WERI-Rb-1 (cell line): ENCODE measurements at regions not wholly inside any gene's neighbourhood (a gene's known extent, or its start where the extent isn't known, plus 50 kb on each side); places are given as distances from the start of the nearest gene placed in this dataset.
"Not testable (repeated sequence)": the region's sequence is repeated elsewhere in the genome, so short reads cannot be mapped to it uniquely, and the experiment has no call there.

Experiments used
- DNase-seq: peaks from one replicate; pipeline ENCODE4 v3.0.0-alpha.2; 2020
- H3K27ac ChIP-seq: fragments of 250-450 bp; sonication (Bioruptor Pico); 2 replicates; pipeline ENCODE4 v1.5.1; 2020; ENCODE audit warnings: mild to moderate bottlenecking, moderate library complexity
- H3K27me3 ChIP-seq: fragments of 250-450 bp; sonication (Bioruptor Pico); 2 replicates; pipeline ENCODE4 v1.5.1; 2021; ENCODE audit warnings: mild to moderate bottlenecking, low read depth, moderate library complexity; ENCODE audit not compliant: insufficient read depth, severe bottlenecking
- H3K36me3 ChIP-seq: fragments of 250-450 bp; sonication (Bioruptor Pico); 2 replicates; pipeline ENCODE4 v1.5.1; 2020; ENCODE audit warnings: mild to moderate bottlenecking, moderate library complexity
- H3K4me3 ChIP-seq: 2 replicates; pipeline ENCODE4 v1.5.1; 2011; ENCODE audit warnings: low read depth, mild to moderate bottlenecking, control low read depth, low read length
- H3K9me3 ChIP-seq: fragments of 250-450 bp; sonication (Bioruptor Pico); 2 replicates; pipeline ENCODE4 v1.5.1; 2021; ENCODE audit warnings: mild to moderate bottlenecking, moderate library complexity; ENCODE audit not compliant: severe bottlenecking
- TF ChIP-seq, protein P1 (sequence below): IDR thresholded peaks from 2 replicates; pipeline ENCODE4 v1.5.1; 2011; ENCODE audit warnings: low read depth, mild to moderate bottlenecking, control low read depth, inconsistent platforms, low read length

DNA sequence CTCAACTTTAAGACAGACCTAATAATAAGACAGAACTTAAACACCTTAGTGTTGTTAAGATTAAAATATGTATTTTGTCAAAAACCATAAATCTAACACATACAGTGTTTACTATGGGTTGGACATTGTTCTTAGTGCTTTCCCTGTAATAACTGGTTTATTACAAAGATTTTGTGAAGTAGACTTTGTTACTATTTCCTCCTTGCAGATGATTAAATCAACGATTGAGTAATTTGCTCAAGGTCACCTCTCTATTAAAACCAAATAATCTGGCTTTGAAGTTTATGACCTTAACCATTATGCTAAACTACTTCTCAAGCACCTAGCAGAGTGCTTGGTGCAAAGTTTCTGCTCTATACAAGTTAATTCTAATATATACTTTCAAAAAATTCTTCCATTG is 102.7 kb upstream of the FAM3C start:
- H3K4me3 ChIP-seq = no peak overlapping the region

DNA sequence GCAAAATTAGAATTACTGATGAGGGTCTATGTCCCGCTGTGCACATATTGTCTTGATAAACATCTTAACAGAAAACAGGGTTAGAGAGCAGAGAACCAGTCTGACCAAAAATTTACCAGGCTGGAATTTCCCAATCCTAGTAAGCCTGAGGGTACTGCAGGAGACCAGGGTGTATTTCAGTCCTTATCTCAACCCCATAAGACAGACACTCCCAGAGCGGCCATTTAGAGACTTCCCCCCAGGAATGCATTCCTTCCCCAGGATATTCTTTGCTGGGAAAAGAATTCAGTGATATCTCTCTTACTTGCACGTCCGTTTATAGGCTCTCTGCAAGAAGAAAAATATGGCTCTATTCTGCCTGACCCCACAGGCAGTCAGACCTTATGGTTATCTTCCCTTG is 101.4 kb upstream of the FAM3C start:
- not testable (repeated sequence) for H3K9me3 ChIP-seq, DNase-seq, H3K36me3 ChIP-seq, H3K27ac ChIP-seq, H3K4me3 ChIP-seq, H3K27me3 ChIP-seq

More for the DNA sequence above, 102.7 kb upstream of the FAM3C start:
- DNase-seq = no peak
- TF ChIP-seq, protein P1, sequence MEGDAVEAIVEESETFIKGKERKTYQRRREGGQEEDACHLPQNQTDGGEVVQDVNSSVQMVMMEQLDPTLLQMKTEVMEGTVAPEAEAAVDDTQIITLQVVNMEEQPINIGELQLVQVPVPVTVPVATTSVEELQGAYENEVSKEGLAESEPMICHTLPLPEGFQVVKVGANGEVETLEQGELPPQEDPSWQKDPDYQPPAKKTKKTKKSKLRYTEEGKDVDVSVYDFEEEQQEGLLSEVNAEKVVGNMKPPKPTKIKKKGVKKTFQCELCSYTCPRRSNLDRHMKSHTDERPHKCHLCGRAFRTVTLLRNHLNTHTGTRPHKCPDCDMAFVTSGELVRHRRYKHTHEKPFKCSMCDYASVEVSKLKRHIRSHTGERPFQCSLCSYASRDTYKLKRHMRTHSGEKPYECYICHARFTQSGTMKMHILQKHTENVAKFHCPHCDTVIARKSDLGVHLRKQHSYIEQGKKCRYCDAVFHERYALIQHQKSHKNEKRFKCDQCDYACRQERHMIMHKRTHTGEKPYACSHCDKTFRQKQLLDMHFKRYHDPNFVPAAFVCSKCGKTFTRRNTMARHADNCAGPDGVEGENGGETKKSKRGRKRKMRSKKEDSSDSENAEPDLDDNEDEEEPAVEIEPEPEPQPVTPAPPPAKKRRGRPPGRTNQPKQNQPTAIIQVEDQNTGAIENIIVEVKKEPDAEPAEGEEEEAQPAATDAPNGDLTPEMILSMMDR = no peak
- H3K9me3 ChIP-seq = no peaks in the 10 kb centered on the region
- no peaks in the 10 kb centered on the region for H3K36me3 ChIP-seq
- no peak overlapping the region for H3K27ac ChIP-seq
- H3K27me3 ChIP-seq = no peaks in the 10 kb centered on the region

DNA sequence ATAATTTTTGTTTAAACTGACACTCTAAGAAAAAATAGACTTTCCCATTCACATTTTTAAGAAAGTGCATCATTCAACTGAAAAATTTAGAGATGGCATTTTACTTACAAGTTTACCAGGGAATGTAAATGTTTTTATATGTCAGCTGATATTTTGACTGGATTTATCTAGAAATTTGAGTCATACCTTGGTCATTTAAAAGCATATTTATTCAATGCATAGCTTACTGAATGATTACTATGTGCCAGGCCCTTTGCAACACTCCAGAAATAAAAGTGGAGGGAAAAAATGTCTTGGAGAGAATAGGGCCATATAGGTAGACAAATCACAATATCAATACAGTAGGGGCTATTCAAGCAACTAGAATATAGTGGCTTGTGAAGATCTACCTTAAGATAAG is 98.4 kb upstream of the FAM3C start:
- Histone ChIP-seq H3K4me3 (no peak overlapping the region), H3K27me3 (no peaks in the 10 kb centered on the region), H3K9me3 (no peaks in the 10 kb centered on the region), H3K36me3 (no peaks in the 10 kb centered on the region), H3K27ac (no peak overlapping the region)
- TF ChIP-seq, protein P1 = no peak
- no peak for DNase-seq

DNA sequence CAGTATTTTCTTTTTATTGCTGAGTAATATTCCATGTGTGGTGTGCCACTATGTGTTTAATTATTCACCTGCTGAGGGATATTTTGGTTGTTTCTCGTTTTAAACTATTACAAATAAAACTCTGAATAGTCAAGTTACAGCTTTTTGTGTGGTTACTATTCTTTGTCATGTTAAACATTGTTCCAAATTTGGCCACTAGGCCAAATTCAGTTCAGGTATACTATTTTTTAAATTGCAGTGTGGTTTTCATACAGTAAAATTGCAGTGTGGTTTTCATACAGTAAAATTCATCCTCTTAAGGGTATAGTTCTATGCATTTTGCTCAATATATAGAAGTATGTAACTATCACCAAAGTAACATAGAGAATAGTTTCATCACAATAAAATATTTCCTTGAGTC is 97.4 kb upstream of the FAM3C start:
- no peak for DNase-seq
- Histone ChIP-seq H3K36me3 (no peaks in the 10 kb centered on the region), H3K27me3 (no peaks in the 10 kb centered on the region), H3K9me3 (no peaks in the 10 kb centered on the region), H3K4me3 (no peak overlapping the region), H3K27ac (no peak overlapping the region)
- TF ChIP-seq, protein P1 = no peak

DNA sequence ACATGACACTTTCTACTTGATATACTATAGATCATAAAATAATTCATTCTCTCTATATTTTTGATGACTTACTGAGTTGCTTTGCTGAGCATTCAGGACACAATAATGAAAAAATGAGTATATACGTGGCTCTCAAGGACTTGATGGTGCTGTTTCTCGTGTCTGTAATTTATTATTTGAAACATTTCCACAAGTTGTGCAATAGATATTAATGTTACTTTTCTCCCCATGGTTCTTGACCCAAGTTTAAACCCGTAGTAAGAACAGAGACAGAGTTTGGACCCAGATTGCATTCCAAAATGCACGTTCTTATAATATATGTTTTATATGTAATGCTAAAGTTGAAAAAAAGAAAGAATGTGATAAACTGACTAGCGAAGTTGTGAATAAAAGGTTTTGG is 94.2 kb upstream of the FAM3C start:
- Histone ChIP-seq H3K9me3 (no peaks in the 10 kb centered on the region), H3K36me3 (no peaks in the 10 kb centered on the region), H3K4me3 (no peak overlapping the region), H3K27me3 (no peaks in the 10 kb centered on the region), H3K27ac (no peak overlapping the region)
- DNase-seq = no peak
- TF ChIP-seq, protein P1 = no peak

DNA sequence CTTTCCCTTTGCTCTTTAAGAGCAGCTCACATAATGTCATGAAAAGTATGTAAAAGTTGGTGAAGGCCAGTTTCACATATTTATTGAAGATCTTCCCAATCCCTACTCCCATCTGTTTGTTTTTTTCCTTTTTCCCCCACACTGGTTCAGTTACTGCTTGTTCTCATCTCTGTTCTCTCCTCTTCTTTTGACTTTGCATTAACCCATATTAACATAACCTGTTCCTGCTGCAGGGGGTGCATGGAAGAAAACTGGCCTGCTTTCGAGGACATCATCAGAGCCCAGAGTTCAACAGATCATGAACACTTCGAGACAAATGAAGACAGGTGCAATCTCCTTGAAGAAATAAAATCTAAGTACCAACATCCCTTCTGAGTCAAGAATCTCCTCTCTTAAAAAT is 93.3 kb upstream of the FAM3C start:
- no peak overlapping the region for H3K4me3 ChIP-seq
- H3K27me3 ChIP-seq = no peaks in the 10 kb centered on the region
- no peaks in the 10 kb centered on the region for H3K9me3 ChIP-seq
- TF ChIP-seq, protein P1 = no peak
- no peak for DNase-seq
- H3K36me3 ChIP-seq = no peaks in the 10 kb centered on the region
- no peak overlapping the region for H3K27ac ChIP-seq
